ENCODE measurements at regions not wholly inside any gene's neighbourhood (a gene's known extent, or its start where the extent isn't known, plus 50 kb on each side); places are given as distances from the start of the nearest gene placed in this dataset.

- no peaks in the 10 kb centered on the region for H3K4me1 ChIP-seq (ENCODE audit: control insufficient read depth in 2 of 2, insufficient read depth in 2 of 2, low read length in 2 of 2)
- Mint-ChIP-seq H3K27me3 (no peaks in the 10 kb centered on the region), H3K36me3 (peaks cover 0 to 8% (median 4%) of the 10 kb centered on the region in 5 donors), H3K4me1 (peaks cover 0 to 24% (median 6%) of the 10 kb centered on the region in 7 donors), H3K9me3 (peaks cover 0 to 8% (median 0%) of the 10 kb centered on the region in 11 donors), H3K27ac (no peak overlapping the region), H3K4me3 (no peak overlapping the region)
- ChIA-PET CTCF (no interaction called here), POLR2A (no interaction called here)
- no peaks in the 10 kb centered on the region for H3K36me3 ChIP-seq (ENCODE audit: control insufficient read depth in 2 of 3, insufficient read depth in 3 of 3, low read length in 3 of 3)
- H3K4me3 ChIP-seq (ENCODE audit: low read length): no peak overlapping the region
- intact Hi-C loops (cut with micrococcal nuclease): no loop called here
- ATAC-seq: no peak
- no peak overlapping the region for H3K27ac ChIP-seq (ENCODE audit: low read depth, low read length)
- no peaks in the 10 kb centered on the region for H3K27me3 ChIP-seq (ENCODE audit: control insufficient read depth in 2 of 2, insufficient read depth in 2 of 2, low read length in 2 of 2)
- no peaks in the 10 kb centered on the region for H3K9me3 ChIP-seq (ENCODE audit: control insufficient read depth in 2 of 3, low read length in 3 of 3)
- no peak for DNase-seq
Measured at GRCh38 chr1:83559129-83559840, 439.6 kb downstream of the TTLL7 start.

GRCh38 chr1:83555871-83556270, 443.1 kb downstream of the TTLL7 start:
- ChIA-PET CTCF (no interaction called here), POLR2A (no interaction called here)
- H3K27ac ChIP-seq (ENCODE audit: low read depth, low read length): no peak overlapping the region
- peaks cover 0 to 5% (median 0%) of the 10 kb centered on the region in 11 donors for H3K9me3 Mint-ChIP-seq
- H3K9me3 ChIP-seq (ENCODE audit: control insufficient read depth in 2 of 3, low read length in 3 of 3): no peaks in the 10 kb centered on the region
- H3K36me3 ChIP-seq (ENCODE audit: control insufficient read depth in 2 of 3, insufficient read depth in 3 of 3, low read length in 3 of 3): no peaks in the 10 kb centered on the region
- no peak overlapping the region for H3K4me3 Mint-ChIP-seq
- intact Hi-C loops (cut with micrococcal nuclease): no loop called here
- peaks cover 2 to 24% (median 9%) of the 10 kb centered on the region in 7 donors for H3K4me1 Mint-ChIP-seq
- no peaks in the 10 kb centered on the region for H3K4me1 ChIP-seq (ENCODE audit: control insufficient read depth in 2 of 2, insufficient read depth in 2 of 2, low read length in 2 of 2)
- H3K27me3 Mint-ChIP-seq: no peaks in the 10 kb centered on the region
- H3K36me3 Mint-ChIP-seq: peaks cover 0 to 7% (median 3%) of the 10 kb centered on the region in 5 donors
- no peaks in the 10 kb centered on the region for H3K27me3 ChIP-seq (ENCODE audit: control insufficient read depth in 2 of 2, insufficient read depth in 2 of 2, low read length in 2 of 2)
- H3K4me3 ChIP-seq (ENCODE audit: low read length): no peak overlapping the region
- ATAC-seq (no peak), DNase-seq (no peak)
- no peak overlapping the region for H3K27ac Mint-ChIP-seq

GRCh38 chr1:83554174-83554573, 444.8 kb downstream of the TTLL7 start:
- ChIA-PET CTCF (no interaction called here), POLR2A (no interaction called here)
- Mint-ChIP-seq H3K27ac (peak overlapping the region in 1 of 9 donors; percentile 15), H3K36me3 (peaks cover 0 to 9% (median 5%) of the 10 kb centered on the region in 5 donors), H3K4me1 (peaks cover under 1 to 12% (median 4%) of the 10 kb centered on the region in 7 donors), H3K27me3 (no peaks in the 10 kb centered on the region), H3K4me3 (no peak overlapping the region), H3K9me3 (peaks cover 0 to 5% (median 0%) of the 10 kb centered on the region in 11 donors)
- Histone ChIP-seq H3K36me3 (ENCODE audit: control insufficient read depth in 2 of 3, insufficient read depth in 3 of 3, low read length in 3 of 3) (no peaks in the 10 kb centered on the region), H3K27ac (ENCODE audit: low read depth, low read length) (no peak overlapping the region), H3K4me1 (ENCODE audit: control insufficient read depth in 2 of 2, insufficient read depth in 2 of 2, low read length in 2 of 2) (no peaks in the 10 kb centered on the region), H3K9me3 (ENCODE audit: control insufficient read depth in 2 of 3, low read length in 3 of 3) (no peaks in the 10 kb centered on the region), H3K27me3 (ENCODE audit: control insufficient read depth in 2 of 2, insufficient read depth in 2 of 2, low read length in 2 of 2) (no peaks in the 10 kb centered on the region), H3K4me3 (ENCODE audit: low read length) (no peak overlapping the region)
- DNase-seq: no peak
- ATAC-seq: no peak
- intact Hi-C loops (cut with micrococcal nuclease): no loop called here

GRCh38 chr1:83552820-83553219, 446.1 kb downstream of the TTLL7 start:
- ATAC-seq (no peak), DNase-seq (no peak)
- intact Hi-C loops (cut with micrococcal nuclease): no loop called here
- no peaks in the 10 kb centered on the region for H3K27me3 Mint-ChIP-seq
- Histone ChIP-seq H3K4me1 (ENCODE audit: control insufficient read depth in 2 of 2, insufficient read depth in 2 of 2, low read length in 2 of 2) (no peaks in the 10 kb centered on the region), H3K9me3 (ENCODE audit: control insufficient read depth in 2 of 3, low read length in 3 of 3) (no peaks in the 10 kb centered on the region), H3K27ac (ENCODE audit: low read depth, low read length) (no peak overlapping the region), H3K27me3 (ENCODE audit: control insufficient read depth in 2 of 2, insufficient read depth in 2 of 2, low read length in 2 of 2) (no peaks in the 10 kb centered on the region), H3K4me3 (ENCODE audit: low read length) (no peak overlapping the region), H3K36me3 (ENCODE audit: control insufficient read depth in 2 of 3, insufficient read depth in 3 of 3, low read length in 3 of 3) (no peaks in the 10 kb centered on the region)
- no peak overlapping the region for H3K27ac Mint-ChIP-seq
- CTCF ChIA-PET: no interaction called here
- POLR2A ChIA-PET: no interaction called here
- peaks cover 0 to 6% (median 0%) of the 10 kb centered on the region in 11 donors for H3K9me3 Mint-ChIP-seq
- H3K4me3 Mint-ChIP-seq: no peak overlapping the region
- H3K36me3 Mint-ChIP-seq: peaks cover 4 to 9% (median 5%) of the 10 kb centered on the region in 5 donors
- H3K4me1 Mint-ChIP-seq: peaks cover 0 to 11% (median 4%) of the 10 kb centered on the region in 7 donors

- H3K27ac ChIP-seq (ENCODE audit: low read depth, low read length): no peak overlapping the region
- DNase-seq: no peak
- Mint-ChIP-seq H3K27me3 (no peaks in the 10 kb centered on the region), H3K9me3 (peaks cover 0 to 8% (median 0%) of the 10 kb centered on the region in 11 donors), H3K4me1 (peaks cover 0 to 28% (median 18%) of the 10 kb centered on the region in 7 donors), H3K4me3 (no peak overlapping the region), H3K36me3 (peaks cover 4 to 9% (median 5%) of the 10 kb centered on the region in 5 donors), H3K27ac (no peak overlapping the region)
- ChIA-PET CTCF (no interaction called here), POLR2A (no interaction called here)
- intact Hi-C loops (cut with micrococcal nuclease): no loop called here
- H3K36me3 ChIP-seq (ENCODE audit: control insufficient read depth in 2 of 3, insufficient read depth in 3 of 3, low read length in 3 of 3): no peaks in the 10 kb centered on the region
- ATAC-seq: no peak
- H3K27me3 ChIP-seq (ENCODE audit: control insufficient read depth in 2 of 2, insufficient read depth in 2 of 2, low read length in 2 of 2): no peaks in the 10 kb centered on the region
- no peaks in the 10 kb centered on the region for H3K4me1 ChIP-seq (ENCODE audit: control insufficient read depth in 2 of 2, insufficient read depth in 2 of 2, low read length in 2 of 2)
- H3K4me3 ChIP-seq (ENCODE audit: low read length): no peak overlapping the region
- H3K9me3 ChIP-seq (ENCODE audit: control insufficient read depth in 2 of 3, low read length in 3 of 3): no peaks in the 10 kb centered on the region
Measured at GRCh38 chr1:83548311-83548710, 450.6 kb downstream of the TTLL7 start.

- Mint-ChIP-seq H3K9me3 (peaks cover 0 to 10% (median 0%) of the 10 kb centered on the region in 11 donors), H3K4me1 (peaks cover 0 to 30% (median 19%) of the 10 kb centered on the region in 7 donors), H3K27me3 (no peaks in the 10 kb centered on the region), H3K4me3 (no peak overlapping the region), H3K27ac (no peak overlapping the region), H3K36me3 (peaks cover 4 to 9% (median 5%) of the 10 kb centered on the region in 5 donors)
- Histone ChIP-seq H3K27me3 (ENCODE audit: control insufficient read depth in 2 of 2, insufficient read depth in 2 of 2, low read length in 2 of 2) (no peaks in the 10 kb centered on the region), H3K9me3 (ENCODE audit: control insufficient read depth in 2 of 3, low read length in 3 of 3) (no peaks in the 10 kb centered on the region), H3K4me1 (ENCODE audit: control insufficient read depth in 2 of 2, insufficient read depth in 2 of 2, low read length in 2 of 2) (no peaks in the 10 kb centered on the region), H3K36me3 (ENCODE audit: control insufficient read depth in 2 of 3, insufficient read depth in 3 of 3, low read length in 3 of 3) (no peaks in the 10 kb centered on the region), H3K4me3 (ENCODE audit: low read length) (no peak overlapping the region), H3K27ac (ENCODE audit: low read depth, low read length) (no peak overlapping the region)
- no peak for ATAC-seq
- no peak for DNase-seq
- CTCF ChIA-PET: no interaction called here
- intact Hi-C loops (cut with micrococcal nuclease): no loop called here
- POLR2A ChIA-PET: no interaction called here
Measured at GRCh38 chr1:83547901-83548300, 451.0 kb downstream of the TTLL7 start.

- Mint-ChIP-seq H3K36me3 (peaks cover 4 to 9% (median 5%) of the 10 kb centered on the region in 5 donors), H3K4me1 (peaks cover 0 to 30% (median 19%) of the 10 kb centered on the region in 7 donors), H3K4me3 (no peak overlapping the region), H3K27me3 (no peaks in the 10 kb centered on the region), H3K9me3 (peaks cover 0 to 10% (median 0%) of the 10 kb centered on the region in 11 donors), H3K27ac (no peak overlapping the region)
- Histone ChIP-seq H3K36me3 (ENCODE audit: control insufficient read depth in 2 of 3, insufficient read depth in 3 of 3, low read length in 3 of 3) (no peaks in the 10 kb centered on the region), H3K9me3 (ENCODE audit: control insufficient read depth in 2 of 3, low read length in 3 of 3) (no peaks in the 10 kb centered on the region), H3K27ac (ENCODE audit: low read depth, low read length) (no peak overlapping the region), H3K4me3 (ENCODE audit: low read length) (no peak overlapping the region), H3K27me3 (ENCODE audit: control insufficient read depth in 2 of 2, insufficient read depth in 2 of 2, low read length in 2 of 2) (no peaks in the 10 kb centered on the region), H3K4me1 (ENCODE audit: control insufficient read depth in 2 of 2, insufficient read depth in 2 of 2, low read length in 2 of 2) (no peaks in the 10 kb centered on the region)
- ATAC-seq (no peak), DNase-seq (no peak)
- POLR2A ChIA-PET: no interaction called here
- intact Hi-C loops (cut with micrococcal nuclease): no loop called here
- CTCF ChIA-PET: no interaction called here
Measured at GRCh38 chr1:83546874-83547273, 452.1 kb downstream of the TTLL7 start.
